CD4-positive, alpha-beta T cell (primary cell): ENCODE measurements at regions not wholly inside any gene's neighbourhood (a gene's known extent, or its start where the extent isn't known, plus 50 kb on each side); places are given as distances from the start of the nearest gene placed in this dataset.

ENCODE experiments used
- ATAC-seq: fragments of 200-7000 bp; cut with Tn5 transposase; one replicate; pipeline ENCODE4 v1.10.0; 2022; ENCODE audit warnings: mild to moderate bottlenecking; ENCODE audit not compliant: poor library complexity
- CTCF ChIA-PET: fragments of 350-600 bp; sonication (Branson Sonifier 250); formaldehyde crosslinking; loops from one replicate; lab custom pipeline; 2021; ENCODE audit warnings: antibody characterized with exemption, inconsistent platforms; lab: Charles Lee
- POLR2A ChIA-PET: fragments of 350-600 bp; sonication (Branson Sonifier 250); formaldehyde crosslinking; loops from one replicate; lab custom pipeline; 2021; ENCODE audit warnings: antibody characterized with exemption, inconsistent platforms; lab: Charles Lee
- DNase-seq, 14 experiments: peaks; one replicate each; pipeline ENCODE4 v3.0.0-alpha.2; 2013 to 2020; ENCODE audit warnings: mixed read lengths in 2 of 14
- H3K27ac ChIP-seq, 2 donors: one replicate each; pipeline versions ENCODE4 v1.5.1 to v1.7.0; 2013; ENCODE audit warnings: low read length in 2 of 2, low read depth in 1 of 2, mild to moderate bottlenecking in 1 of 2
- H3K27me3 ChIP-seq, 2 experiments: 1 replicate in 1 of 2; 2 replicates in 1 of 2; pipeline versions ENCODE4 v1.6.1 to v1.7.0; 2013; ENCODE audit warnings: low read length in 2 of 2, control low read depth in 1 of 2, mild to moderate bottlenecking in 1 of 2, moderate library complexity in 1 of 2; ENCODE audit not compliant: insufficient read depth in 2 of 2, control insufficient read depth in 1 of 2
- H3K36me3 ChIP-seq: one replicate; pipeline ENCODE4 v1.6.1; 2013; ENCODE audit warnings: low read length, control low read depth; ENCODE audit not compliant: insufficient read depth
- H3K4me1 ChIP-seq: one replicate; pipeline ENCODE4 v1.6.1; 2013; ENCODE audit warnings: low read length, control low read depth; ENCODE audit not compliant: insufficient read depth
- H3K4me3 ChIP-seq: one replicate; pipeline ENCODE4 v1.5.1; 2013; ENCODE audit warnings: mild to moderate bottlenecking, low read length, moderate library complexity
- H3K9me3 ChIP-seq, 2 experiments: 1 replicate in 1 of 2; 2 replicates in 1 of 2; pipeline versions ENCODE4 v1.6.1 to v1.7.0; 2013; ENCODE audit warnings: low read length in 2 of 2, mild to moderate bottlenecking in 2 of 2, control low read depth in 1 of 2, moderate library complexity in 1 of 2; ENCODE audit not compliant: control insufficient read depth in 1 of 2, insufficient read depth in 1 of 2
- H3K27ac Mint-ChIP-seq: one replicate; pipeline ENCODE4 v1.8.0; 2020; ENCODE audit warnings: mixed read lengths
- H3K27me3 Mint-ChIP-seq: one replicate; pipeline ENCODE4 v1.8.0; 2021; ENCODE audit warnings: mixed read lengths
- H3K36me3 Mint-ChIP-seq: one replicate; pipeline ENCODE4 v1.8.0; 2021; ENCODE audit warnings: low read depth, mixed read lengths
- H3K4me1 Mint-ChIP-seq: one replicate; pipeline ENCODE4 v1.8.0; 2021; ENCODE audit warnings: low read depth, mixed read lengths
- H3K4me3 Mint-ChIP-seq: one replicate; pipeline ENCODE4 v1.8.0; 2020; ENCODE audit warnings: mild to moderate bottlenecking, mixed read lengths
- H3K9me3 Mint-ChIP-seq: one replicate; pipeline ENCODE4 v1.8.0; 2020; ENCODE audit warnings: mixed read lengths
- intact Hi-C, 2 experiments: fragments of 100-400 bp; cut with DNase I in 1 of 2; cut with micrococcal nuclease in 1 of 2; formaldehyde crosslinking; loops; one replicate each; pipeline versions ENCODE4 v1.15.1 to v1.9.0; 2023 to 2025; cut with DNase I, micrococcal nuclease
- TF ChIP-seq, protein P1 (sequence below): fragments of 200-600 bp; IDR thresholded peaks from one replicate; pipeline ENCODE4 v1.8.0; 2022; ENCODE audit warnings: antibody characterized with exemption, mild to moderate bottlenecking

DNA sequence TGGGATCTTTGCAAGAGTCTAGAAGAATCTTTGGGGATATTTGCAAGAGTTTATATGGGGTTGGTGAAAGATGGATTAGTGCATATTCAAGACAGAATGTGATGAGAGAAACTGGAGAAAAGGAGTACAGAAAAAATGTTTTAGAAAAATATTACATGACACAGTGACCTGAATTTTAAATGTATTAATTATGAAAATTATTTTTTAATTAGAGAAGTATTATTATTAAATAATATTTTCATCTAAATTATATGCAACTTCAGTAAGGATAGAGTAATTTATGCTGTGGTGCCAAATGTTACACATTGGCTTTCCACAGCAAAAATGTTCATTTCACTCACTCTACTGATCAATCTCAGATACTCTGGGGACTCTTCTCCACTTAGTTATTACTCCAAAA is 1442.8 kb upstream of the SLC39A10 start:
- TF ChIP-seq, protein P1, sequence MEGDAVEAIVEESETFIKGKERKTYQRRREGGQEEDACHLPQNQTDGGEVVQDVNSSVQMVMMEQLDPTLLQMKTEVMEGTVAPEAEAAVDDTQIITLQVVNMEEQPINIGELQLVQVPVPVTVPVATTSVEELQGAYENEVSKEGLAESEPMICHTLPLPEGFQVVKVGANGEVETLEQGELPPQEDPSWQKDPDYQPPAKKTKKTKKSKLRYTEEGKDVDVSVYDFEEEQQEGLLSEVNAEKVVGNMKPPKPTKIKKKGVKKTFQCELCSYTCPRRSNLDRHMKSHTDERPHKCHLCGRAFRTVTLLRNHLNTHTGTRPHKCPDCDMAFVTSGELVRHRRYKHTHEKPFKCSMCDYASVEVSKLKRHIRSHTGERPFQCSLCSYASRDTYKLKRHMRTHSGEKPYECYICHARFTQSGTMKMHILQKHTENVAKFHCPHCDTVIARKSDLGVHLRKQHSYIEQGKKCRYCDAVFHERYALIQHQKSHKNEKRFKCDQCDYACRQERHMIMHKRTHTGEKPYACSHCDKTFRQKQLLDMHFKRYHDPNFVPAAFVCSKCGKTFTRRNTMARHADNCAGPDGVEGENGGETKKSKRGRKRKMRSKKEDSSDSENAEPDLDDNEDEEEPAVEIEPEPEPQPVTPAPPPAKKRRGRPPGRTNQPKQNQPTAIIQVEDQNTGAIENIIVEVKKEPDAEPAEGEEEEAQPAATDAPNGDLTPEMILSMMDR, result no peak
- ChIA-PET POLR2A (no interaction called here), CTCF (no interaction called here)
- intact Hi-C loops, result no loop called here
- Histone ChIP-seq H3K9me3 (no peaks in the 10 kb centered on the region), H3K27ac (no peak overlapping the region), H3K4me1 (no peaks in the 10 kb centered on the region), H3K4me3 (no peak overlapping the region), H3K27me3 (no peaks in the 10 kb centered on the region), H3K36me3 (no peaks in the 10 kb centered on the region)
- no peak overlapping the region for H3K27ac Mint-ChIP-seq
- H3K9me3 Mint-ChIP-seq, result no peaks in the 10 kb centered on the region
- DNase-seq, result no peak
- no peaks in the 10 kb centered on the region for H3K4me1 Mint-ChIP-seq
- no peak for ATAC-seq
- H3K36me3 Mint-ChIP-seq, result no peaks in the 10 kb centered on the region
- H3K4me3 Mint-ChIP-seq, result no peak overlapping the region
- no peaks in the 10 kb centered on the region for H3K27me3 Mint-ChIP-seq

DNA sequence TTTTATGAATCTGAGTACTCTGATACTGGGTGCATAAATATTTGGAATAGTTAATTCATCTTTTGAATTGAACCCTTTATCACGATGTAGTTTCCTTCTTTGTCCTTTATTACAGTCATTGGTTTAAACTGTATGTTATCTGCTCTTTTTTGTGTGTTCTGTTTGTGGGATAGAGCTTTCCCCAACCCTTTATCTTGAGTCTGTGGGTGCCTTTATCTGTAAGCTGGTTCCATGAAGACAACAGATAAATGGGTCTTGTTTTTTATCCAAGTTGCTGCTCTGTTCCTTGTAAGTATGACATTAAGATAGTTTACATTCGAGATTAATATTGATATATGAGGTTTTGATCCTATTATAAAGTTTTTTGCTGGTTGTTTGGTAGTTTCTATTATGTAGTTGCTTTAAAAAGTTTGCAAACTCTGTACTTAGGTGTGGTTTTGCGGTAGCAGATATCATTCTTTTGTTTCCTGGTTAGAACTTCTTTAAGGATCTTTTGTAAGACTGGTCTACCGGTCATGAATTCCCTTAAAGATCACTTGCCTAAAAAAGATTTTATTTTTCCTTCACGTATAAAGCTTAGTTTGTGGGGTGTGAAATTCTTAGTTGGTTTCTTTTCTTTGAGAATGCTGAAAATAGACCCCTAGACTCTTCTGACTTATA is 1451.3 kb upstream of the SLC39A10 start:
- no peak overlapping the region for H3K27ac ChIP-seq
- H3K4me3 ChIP-seq, result no peak overlapping the region
- H3K36me3 ChIP-seq, result no peaks in the 10 kb centered on the region
- no peak for ATAC-seq
- CTCF ChIA-PET, result no interaction called here
- Mint-ChIP-seq H3K27ac (no peak overlapping the region), H3K4me3 (no peak overlapping the region), H3K4me1 (no peaks in the 10 kb centered on the region), H3K36me3 (no peaks in the 10 kb centered on the region), H3K9me3 (peaks cover 8% of the 10 kb centered on the region), H3K27me3 (no peaks in the 10 kb centered on the region)
- no peaks in the 10 kb centered on the region for H3K4me1 ChIP-seq
- no peaks in the 10 kb centered on the region for H3K27me3 ChIP-seq
- intact Hi-C loops, result no loop called here
- TF ChIP-seq, protein P1, result no peak
- DNase-seq, result no peak
- H3K9me3 ChIP-seq, result no peaks in the 10 kb centered on the region
- POLR2A ChIA-PET, result no interaction called here

DNA sequence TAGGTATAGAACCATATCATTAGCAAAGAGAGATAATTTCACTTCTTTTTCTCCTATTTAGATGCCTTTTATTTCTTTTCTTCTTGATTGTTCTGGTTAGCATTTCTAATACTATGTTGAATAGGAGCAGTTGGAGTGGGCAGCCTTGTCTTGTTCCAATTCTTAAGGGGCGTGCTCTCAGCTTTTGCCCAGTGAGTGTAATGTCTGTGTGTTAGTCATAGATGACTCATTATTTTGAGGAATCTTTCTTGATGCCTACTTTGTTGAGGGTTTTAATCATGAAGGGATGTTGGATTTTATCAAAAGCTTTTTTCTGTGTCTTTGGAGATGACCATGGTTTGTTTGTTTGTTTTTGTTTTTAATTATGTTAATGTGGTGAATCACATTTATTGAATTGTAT is 1453.1 kb upstream of the SLC39A10 start:
- Histone ChIP-seq H3K36me3 (no peaks in the 10 kb centered on the region), H3K4me1 (no peaks in the 10 kb centered on the region), H3K27me3 (no peaks in the 10 kb centered on the region), H3K27ac (no peak overlapping the region), H3K4me3 (no peak overlapping the region), H3K9me3 (no peaks in the 10 kb centered on the region)
- ChIA-PET CTCF (interaction anchor here (0.6 kb wide), 1 partner anchor 250 kb away, joined by 3 read pairs; no protein-coding TSS in a partner anchor), POLR2A (no interaction called here)
- ATAC-seq (no peak), DNase-seq (no peak)
- H3K9me3 Mint-ChIP-seq, result peaks cover 8% of the 10 kb centered on the region
- H3K27ac Mint-ChIP-seq, result no peak overlapping the region
- no peaks in the 10 kb centered on the region for H3K27me3 Mint-ChIP-seq
- H3K4me3 Mint-ChIP-seq, result no peak overlapping the region
- intact Hi-C loops, result no loop called here
- H3K36me3 Mint-ChIP-seq, result no peaks in the 10 kb centered on the region
- no peaks in the 10 kb centered on the region for H3K4me1 Mint-ChIP-seq
- TF ChIP-seq, protein P1, result no peak
